Mesothelial cell of epicardium (in vitro differentiated cells): ENCODE measurements at regions not wholly inside any gene's neighbourhood (a gene's known extent, or its start where the extent isn't known, plus 50 kb on each side); places are given as distances from the start of the nearest gene placed in this dataset.

Experiments used
- DNase-seq, 2 experiments: peaks; one replicate each; pipeline ENCODE4 v3.0.0; 2021; ENCODE audit warnings: low spot score in 2 of 2; ENCODE audit not compliant: unreplicated experiment in 2 of 2
- H3K27ac Mint-ChIP-seq: 2 replicates; pipeline ENCODE4 v1.8.0; 2021; ENCODE audit warnings: mixed read lengths
- H3K27me3 Mint-ChIP-seq: 2 replicates; pipeline ENCODE4 v1.8.0; 2021; ENCODE audit warnings: low read depth, mixed read lengths
- H3K36me3 Mint-ChIP-seq: 2 replicates; pipeline ENCODE4 v1.8.0; 2021; ENCODE audit warnings: mixed read lengths
- H3K4me1 Mint-ChIP-seq: 2 replicates; pipeline ENCODE4 v1.8.0; 2021; ENCODE audit warnings: mixed read lengths
- H3K4me3 Mint-ChIP-seq: 2 replicates; pipeline ENCODE4 v1.8.0; 2021; ENCODE audit warnings: mild to moderate bottlenecking, moderate library complexity, mixed read lengths
- H3K9me3 Mint-ChIP-seq: 2 replicates; pipeline ENCODE4 v1.8.0; 2021; ENCODE audit warnings: mixed read lengths
- TF ChIP-seq, protein P1 (sequence below): fragments of 200-600 bp; sonication (generic); IDR thresholded peaks from one replicate; pipeline ENCODE4 v1.5.0; 2021; ENCODE audit warnings: antibody characterized with exemption; ENCODE audit not compliant: unreplicated experiment

GRCh38 chr12:59388176-59388575 lies 207.7 kb upstream of the SLC16A7 start:
- peaks cover 6% of the 10 kb centered on the region for H3K4me1 Mint-ChIP-seq
- H3K27ac Mint-ChIP-seq, result no peak overlapping the region
- TF ChIP-seq, protein P1, sequence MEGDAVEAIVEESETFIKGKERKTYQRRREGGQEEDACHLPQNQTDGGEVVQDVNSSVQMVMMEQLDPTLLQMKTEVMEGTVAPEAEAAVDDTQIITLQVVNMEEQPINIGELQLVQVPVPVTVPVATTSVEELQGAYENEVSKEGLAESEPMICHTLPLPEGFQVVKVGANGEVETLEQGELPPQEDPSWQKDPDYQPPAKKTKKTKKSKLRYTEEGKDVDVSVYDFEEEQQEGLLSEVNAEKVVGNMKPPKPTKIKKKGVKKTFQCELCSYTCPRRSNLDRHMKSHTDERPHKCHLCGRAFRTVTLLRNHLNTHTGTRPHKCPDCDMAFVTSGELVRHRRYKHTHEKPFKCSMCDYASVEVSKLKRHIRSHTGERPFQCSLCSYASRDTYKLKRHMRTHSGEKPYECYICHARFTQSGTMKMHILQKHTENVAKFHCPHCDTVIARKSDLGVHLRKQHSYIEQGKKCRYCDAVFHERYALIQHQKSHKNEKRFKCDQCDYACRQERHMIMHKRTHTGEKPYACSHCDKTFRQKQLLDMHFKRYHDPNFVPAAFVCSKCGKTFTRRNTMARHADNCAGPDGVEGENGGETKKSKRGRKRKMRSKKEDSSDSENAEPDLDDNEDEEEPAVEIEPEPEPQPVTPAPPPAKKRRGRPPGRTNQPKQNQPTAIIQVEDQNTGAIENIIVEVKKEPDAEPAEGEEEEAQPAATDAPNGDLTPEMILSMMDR, result no peak
- DNase-seq, result no peak
- peaks cover 3% of the 10 kb centered on the region for H3K27me3 Mint-ChIP-seq
- H3K4me3 Mint-ChIP-seq, result no peak overlapping the region
- H3K9me3 Mint-ChIP-seq, result peaks cover 3% of the 10 kb centered on the region
- no peaks in the 10 kb centered on the region for H3K36me3 Mint-ChIP-seq

DNA sequence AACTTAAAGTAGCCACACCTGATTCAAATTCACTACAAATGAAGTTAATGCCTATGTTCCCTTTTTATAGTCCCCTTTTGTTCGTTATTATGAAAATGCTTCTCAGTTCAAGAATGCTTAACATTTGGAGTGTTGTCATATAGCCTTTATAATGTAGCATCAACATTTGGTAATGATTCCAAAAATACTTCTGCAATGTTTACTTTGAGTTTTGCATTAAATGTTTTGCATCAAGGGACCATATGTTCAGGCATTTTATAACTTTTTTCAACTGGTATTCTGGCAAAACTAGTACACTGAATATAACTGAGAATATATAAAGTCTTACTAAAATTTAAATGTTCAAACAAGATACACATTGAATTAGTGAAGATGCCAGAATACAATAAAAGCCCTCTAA lies 209.6 kb upstream of the SLC16A7 start:
- Mint-ChIP-seq H3K27ac (no peak overlapping the region), H3K27me3 (no peaks in the 10 kb centered on the region)

GRCh38 chr12:59383079-59383822 lies 212.6 kb upstream of the SLC16A7 start:
- H3K36me3 Mint-ChIP-seq, result no peaks in the 10 kb centered on the region
- TF ChIP-seq, protein P1, result no peak
- H3K27ac Mint-ChIP-seq, result no peak overlapping the region
- DNase-seq, result no peak
- H3K9me3 Mint-ChIP-seq, result peaks cover 3% of the 10 kb centered on the region
- H3K4me1 Mint-ChIP-seq, result peaks cover 8% of the 10 kb centered on the region
- no peaks in the 10 kb centered on the region for H3K27me3 Mint-ChIP-seq
- H3K4me3 Mint-ChIP-seq, result no peak overlapping the region

More for the DNA sequence above, 209.6 kb upstream of the SLC16A7 start:
- Mint-ChIP-seq H3K9me3 (peaks cover 3% of the 10 kb centered on the region), H3K4me1 (peaks cover 8% of the 10 kb centered on the region), H3K4me3 (no peak overlapping the region), H3K36me3 (no peaks in the 10 kb centered on the region)
- DNase-seq, result no peak
- TF ChIP-seq, protein P1, result no peak

- H3K36me3 Mint-ChIP-seq, result no peaks in the 10 kb centered on the region
- H3K4me1 Mint-ChIP-seq, result peaks cover 8% of the 10 kb centered on the region
- no peak for DNase-seq
- no peaks in the 10 kb centered on the region for H3K27me3 Mint-ChIP-seq
- no peak overlapping the region for H3K4me3 Mint-ChIP-seq
- H3K27ac Mint-ChIP-seq, result no peak overlapping the region
- H3K9me3 Mint-ChIP-seq, result no peaks in the 10 kb centered on the region
- TF ChIP-seq, protein P1, result no peak
These were observed 213.3 kb upstream of the SLC16A7 start for GRCh38 chr12:59382282-59383078.

GRCh38 chr12:59381106-59381505 lies 214.7 kb upstream of the SLC16A7 start:
- Mint-ChIP-seq H3K9me3 (no peaks in the 10 kb centered on the region), H3K4me3 (no peak overlapping the region), H3K36me3 (no peaks in the 10 kb centered on the region), H3K27me3 (no peaks in the 10 kb centered on the region), H3K4me1 (peaks cover 8% of the 10 kb centered on the region), H3K27ac (no peak overlapping the region)
- DNase-seq, result no peak
- TF ChIP-seq, protein P1, result no peak
